ENCODE measurements at regions not wholly inside any gene's neighbourhood (a gene's known extent, or its start where the extent isn't known, plus 50 kb on each side); places are given as distances from the start of the nearest gene placed in this dataset.
A peak's percentile ranks its signal among the peaks of the same experiment; 100 is the strongest.

GRCh38 chr3:144286235-144286910, 314.8 kb downstream of the DIPK2A start:
- DNase-seq (no peak), ATAC-seq (no peak)
- Histone ChIP-seq H3K4me1 (no peaks in the 10 kb centered on the region), H3K4me3 (no peak overlapping the region), H3K36me3 (replicated peaks in 1 of 2; ENCODE audit: insufficient read depth in 1 of 2, low read depth in 2 of 2) (no peaks in the 10 kb centered on the region), H3K27me3 (no peaks in the 10 kb centered on the region), H3K9me3 (no peaks in the 10 kb centered on the region), H3K27ac (no peak overlapping the region)
- TF ChIP-seq, protein P1, sequence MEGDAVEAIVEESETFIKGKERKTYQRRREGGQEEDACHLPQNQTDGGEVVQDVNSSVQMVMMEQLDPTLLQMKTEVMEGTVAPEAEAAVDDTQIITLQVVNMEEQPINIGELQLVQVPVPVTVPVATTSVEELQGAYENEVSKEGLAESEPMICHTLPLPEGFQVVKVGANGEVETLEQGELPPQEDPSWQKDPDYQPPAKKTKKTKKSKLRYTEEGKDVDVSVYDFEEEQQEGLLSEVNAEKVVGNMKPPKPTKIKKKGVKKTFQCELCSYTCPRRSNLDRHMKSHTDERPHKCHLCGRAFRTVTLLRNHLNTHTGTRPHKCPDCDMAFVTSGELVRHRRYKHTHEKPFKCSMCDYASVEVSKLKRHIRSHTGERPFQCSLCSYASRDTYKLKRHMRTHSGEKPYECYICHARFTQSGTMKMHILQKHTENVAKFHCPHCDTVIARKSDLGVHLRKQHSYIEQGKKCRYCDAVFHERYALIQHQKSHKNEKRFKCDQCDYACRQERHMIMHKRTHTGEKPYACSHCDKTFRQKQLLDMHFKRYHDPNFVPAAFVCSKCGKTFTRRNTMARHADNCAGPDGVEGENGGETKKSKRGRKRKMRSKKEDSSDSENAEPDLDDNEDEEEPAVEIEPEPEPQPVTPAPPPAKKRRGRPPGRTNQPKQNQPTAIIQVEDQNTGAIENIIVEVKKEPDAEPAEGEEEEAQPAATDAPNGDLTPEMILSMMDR (IDR thresholded peaks at IDR 0.05): no peak
- no peak for TF ChIP-seq POLR2A (IDR thresholded peaks at IDR 0.05)
- WGBS, 2 donors: 82 to 84% methylated on average over 6 of the region's 6 CpGs
- intact Hi-C loops (cut with DNase I): no loop called here

DNA sequence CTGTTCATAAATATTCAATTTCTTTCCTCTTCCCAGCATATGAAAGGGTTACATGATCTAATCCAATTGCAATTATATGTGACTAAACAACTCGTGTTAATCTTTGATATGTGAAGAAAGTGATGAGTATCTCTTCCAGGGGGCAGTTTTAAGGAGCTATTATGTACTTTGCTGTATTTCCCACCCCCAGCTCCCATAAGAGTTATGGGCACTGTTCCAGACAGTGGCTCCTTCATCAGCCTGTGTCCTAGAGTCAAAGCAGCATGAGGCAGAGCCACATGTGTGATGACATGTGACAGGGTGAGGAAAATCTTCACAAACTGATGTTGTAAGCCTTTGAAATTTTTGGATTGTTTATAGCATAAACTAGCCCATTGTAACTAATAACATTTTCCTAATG, 315.4 kb downstream of the DIPK2A start:
- H3K36me3 ChIP-seq (replicated peaks in 1 of 2; ENCODE audit: insufficient read depth in 1 of 2, low read depth in 2 of 2): no peaks in the 10 kb centered on the region
- H3K4me3 ChIP-seq: no peak overlapping the region
- ATAC-seq: no peak
- H3K9me3 ChIP-seq: no peaks in the 10 kb centered on the region
- DNase-seq: no peak
- intact Hi-C loops (cut with DNase I): no loop called here
- TF ChIP-seq, protein P1 (IDR thresholded peaks at IDR 0.05): no peak
- TF ChIP-seq POLR2A (IDR thresholded peaks at IDR 0.05): no peak
- no peaks in the 10 kb centered on the region for H3K4me1 ChIP-seq
- H3K27ac ChIP-seq: no peak overlapping the region
- 12 to 17% methylated on average over 1 of the region's 1 CpG for WGBS, 2 donors
- no peaks in the 10 kb centered on the region for H3K27me3 ChIP-seq

DNA sequence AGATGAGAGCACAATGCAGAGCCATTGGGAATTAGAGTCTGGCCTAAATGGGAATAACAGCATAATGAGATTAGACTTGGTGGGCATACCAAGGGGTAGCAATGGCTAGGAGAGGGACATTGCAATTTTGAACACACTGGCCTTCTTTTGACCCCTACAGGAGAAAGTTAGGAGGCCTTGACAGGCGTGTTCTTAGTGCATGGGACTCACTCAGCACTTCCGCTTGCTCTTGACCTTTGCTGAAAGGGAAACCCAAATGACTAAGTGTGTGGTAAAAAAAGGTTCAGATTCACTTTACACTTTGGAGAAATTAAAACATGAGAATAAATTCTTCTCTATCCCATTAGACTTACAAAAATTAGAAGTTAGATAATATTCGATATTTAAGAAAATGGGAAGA, 317.4 kb downstream of the DIPK2A start:
- DNase-seq (no peak), ATAC-seq (no peak)
- no peaks in the 10 kb centered on the region for H3K9me3 ChIP-seq
- H3K27ac ChIP-seq: no peak overlapping the region
- intact Hi-C loops (cut with DNase I): no loop called here
- no peaks in the 10 kb centered on the region for H3K36me3 ChIP-seq (replicated peaks in 1 of 2; ENCODE audit: insufficient read depth in 1 of 2, low read depth in 2 of 2)
- H3K4me1 ChIP-seq: no peaks in the 10 kb centered on the region
- no peak for TF ChIP-seq POLR2A (IDR thresholded peaks at IDR 0.05)
- TF ChIP-seq, protein P1 (IDR thresholded peaks at IDR 0.05): no peak
- no peaks in the 10 kb centered on the region for H3K27me3 ChIP-seq
- no peak overlapping the region for H3K4me3 ChIP-seq
- 89 to 97% methylated on average over 3 of the region's 3 CpGs for WGBS, 2 donors

- H3K4me3 ChIP-seq: no peak overlapping the region
- 45 to 56% methylated on average over 2 of the region's 2 CpGs for WGBS, 2 donors
- H3K9me3 ChIP-seq: peaks cover 0 to 3% (median 0%) of the 10 kb centered on the region in 3 donors
- no peaks in the 10 kb centered on the region for H3K36me3 ChIP-seq (replicated peaks in 1 of 2; ENCODE audit: insufficient read depth in 1 of 2, low read depth in 2 of 2)
- no peaks in the 10 kb centered on the region for H3K4me1 ChIP-seq
- DNase-seq (no peak), ATAC-seq (no peak)
- no peaks in the 10 kb centered on the region for H3K27me3 ChIP-seq
- H3K27ac ChIP-seq: peak overlapping the region in 3 of 4 donors; percentile 19 to 40 (median 24)
- TF ChIP-seq, protein P1 (IDR thresholded peaks at IDR 0.05): no peak
- no peak for TF ChIP-seq POLR2A (IDR thresholded peaks at IDR 0.05)
- intact Hi-C loops (cut with DNase I): no loop called here
Measured at GRCh38 chr3:144294659-144295538, 323.3 kb downstream of the DIPK2A start.

All from body of pancreas (tissue), 4 donors.